GM19023 (cell line): ENCODE measurements at regions not wholly inside any gene's neighbourhood (a gene's known extent, or its start where the extent isn't known, plus 50 kb on each side); places are given as distances from the start of the nearest gene placed in this dataset.

Experiments used
- ATAC-seq: cut with Tn5 transposase; IDR thresholded peaks from one replicate; pipeline ENCODE4 v1.9.1; 2021; ENCODE audit warnings: mild to moderate bottlenecking, moderate library complexity; ENCODE audit not compliant: unreplicated experiment

GRCh38 chr11:107221748-107222285 is 203.5 kb upstream of the GUCY1A2 start:
- no peak for ATAC-seq

GRCh38 chr11:107218123-107219013 is 200.1 kb upstream of the GUCY1A2 start:
- no peak for ATAC-seq

- ATAC-seq: no peak
Measured at GRCh38 chr11:107217444-107217843, 199.2 kb upstream of the GUCY1A2 start.

- ATAC-seq: no peak
Measured at GRCh38 chr11:107215010-107215409, 196.7 kb upstream of the GUCY1A2 start.

- ATAC-seq: no peak
Measured at GRCh38 chr11:107203656-107204055, 185.4 kb upstream of the GUCY1A2 start.

GRCh38 chr11:107202241-107202640 is 184.0 kb upstream of the GUCY1A2 start:
- no peak for ATAC-seq

GRCh38 chr11:107198490-107199007 is 180.3 kb upstream of the GUCY1A2 start:
- ATAC-seq: no peak

GRCh38 chr11:107197932-107198331 is 179.7 kb upstream of the GUCY1A2 start:
- no peak for ATAC-seq

GRCh38 chr11:107196732-107197131 is 178.5 kb upstream of the GUCY1A2 start:
- ATAC-seq: no peak

- ATAC-seq: no peak
Measured at GRCh38 chr11:107184986-107185385, 166.7 kb upstream of the GUCY1A2 start.

- no peak for ATAC-seq
Measured at GRCh38 chr11:107183953-107184352, 165.7 kb upstream of the GUCY1A2 start.

GRCh38 chr11:107182978-107183377 is 164.7 kb upstream of the GUCY1A2 start:
- no peak for ATAC-seq

GRCh38 chr11:107180236-107180635 is 162.0 kb upstream of the GUCY1A2 start:
- no peak for ATAC-seq

GRCh38 chr11:107179829-107180228 is 161.6 kb upstream of the GUCY1A2 start:
- no peak for ATAC-seq

- no peak for ATAC-seq
Measured at GRCh38 chr11:107177106-107177477, 158.8 kb upstream of the GUCY1A2 start.

- ATAC-seq: no peak
Measured at GRCh38 chr11:107176148-107177105, 158.2 kb upstream of the GUCY1A2 start.

- no peak for ATAC-seq
Measured at GRCh38 chr11:107174856-107175255, 156.6 kb upstream of the GUCY1A2 start.

GRCh38 chr11:107172996-107173395 is 154.7 kb upstream of the GUCY1A2 start:
- ATAC-seq: no peak

- ATAC-seq: no peak
Measured at GRCh38 chr11:107157809-107158187, 139.5 kb upstream of the GUCY1A2 start.

GRCh38 chr11:107157146-107157808 is 139.0 kb upstream of the GUCY1A2 start:
- no peak for ATAC-seq

GRCh38 chr11:107151579-107151978 is 133.3 kb upstream of the GUCY1A2 start:
- no peak for ATAC-seq
